SK-N-SH (cell line): ENCODE measurements at regions not wholly inside any gene's neighbourhood (a gene's known extent, or its start where the extent isn't known, plus 50 kb on each side); places are given as distances from the start of the nearest gene placed in this dataset.

Experiments
- CTCF ChIA-PET: fragments of 300-600, 350-600 bp; formaldehyde crosslinking; extraction: SDS; loops from one replicate; lab custom pipeline; 2021; lab: Yijun Ruan, JAX
- POLR2A ChIA-PET: fragments of 350-600 bp; sonication (Branson Sonifier 250); formaldehyde crosslinking; extraction: SDS; loops from one replicate; lab custom pipeline; 2020; ENCODE audit warnings: antibody characterized with exemption, inconsistent platforms; lab: Yijun Ruan, JAX
- DNase-seq: peaks from one replicate; pipeline ENCODE4 v3.0.0; 2012
- H2AFZ ChIP-seq: fragments of 200-600 bp; sonication (generic); 2 replicates; pipeline ENCODE4 v1.8.1; 2016; ENCODE audit warnings: antibody characterized with exemption, mild to moderate bottlenecking, low read depth
- H3F3A ChIP-seq: fragments of 200-600 bp; sonication (generic); replicated peaks from 2 replicates; pipeline ENCODE3; 2016; ENCODE audit warnings: antibody characterized with exemption, mild to moderate bottlenecking; ENCODE audit not compliant: insufficient read depth
- H3K27ac ChIP-seq, 2 experiments: fragments of 200-500 bp in 1 of 2; fragments of 200-600 bp in 1 of 2; sonication (Bioruptor generic) in 1 of 2; sonication (generic), shearing (Covaris generic) in 1 of 2; 2 replicates each; pipeline versions ENCODE4 v1.5.1 to v1.6.1; 2014 to 2016; ENCODE audit warnings: low read depth in 2 of 2, inconsistent platforms in 1 of 2, low read length in 1 of 2, mild to moderate bottlenecking in 1 of 2, mixed read lengths in 1 of 2
- H3K27me3 ChIP-seq: fragments of 200-600 bp; sonication (generic), shearing (Covaris generic); 2 replicates; pipeline ENCODE4 v1.6.1; 2016; ENCODE audit warnings: mixed run types; ENCODE audit not compliant: insufficient read depth
- H3K36me3 ChIP-seq, 2 experiments: fragments of 200-500 bp in 1 of 2; fragments of 200-600 bp in 1 of 2; sonication (Bioruptor generic) in 1 of 2; sonication (generic) in 1 of 2; replicated peaks in 1 of 2; 2 replicates each; pipeline versions ENCODE3 to v1.5.1; 2014 to 2016; ENCODE audit warnings: low read length in 1 of 2, mild to moderate bottlenecking in 1 of 2; ENCODE audit not compliant: insufficient read depth in 2 of 2, control insufficient read depth in 1 of 2
- H3K4me1 ChIP-seq, 2 experiments: fragments of 200-500 bp in 1 of 2; fragments of 200-600 bp in 1 of 2; sonication (Bioruptor generic) in 1 of 2; sonication (generic), shearing (Covaris generic) in 1 of 2; 2 replicates each; pipeline versions ENCODE4 v1.5.1 to v1.6.1; 2014 to 2016; ENCODE audit warnings: low read depth in 1 of 2, low read length in 1 of 2, mixed run types in 1 of 2; ENCODE audit not compliant: insufficient read depth in 2 of 2, control insufficient read depth in 1 of 2
- H3K4me2 ChIP-seq: fragments of 200-600 bp; sonication (generic), shearing (Covaris generic); 2 replicates; pipeline ENCODE4 v1.6.1; 2017; ENCODE audit warnings: mixed run types
- H3K4me3 ChIP-seq, 2 experiments: fragments of 200-500 bp in 1 of 2; fragments of 200-600 bp in 1 of 2; sonication (Bioruptor generic) in 1 of 2; sonication (generic), shearing (Covaris generic) in 1 of 2; 2 replicates each; pipeline versions ENCODE4 v1.5.1 to v1.8.1; 2014 to 2016; ENCODE audit warnings: low read depth in 2 of 2, inconsistent platforms in 1 of 2, low read length in 1 of 2, mild to moderate bottlenecking in 1 of 2, mixed read lengths in 1 of 2, moderate library complexity in 1 of 2
- H3K79me2 ChIP-seq: fragments of 200-600 bp; sonication (generic); 2 replicates; pipeline ENCODE4 v1.8.1; 2017; ENCODE audit warnings: mild to moderate bottlenecking; ENCODE audit not compliant: insufficient read depth
- H3K9ac ChIP-seq: fragments of 200-600 bp; sonication (generic); 2 replicates; pipeline ENCODE4 v1.6.1; 2017; ENCODE audit warnings: mixed run types
- H3K9me2 ChIP-seq: fragments of 200-600 bp; sonication (generic); 2 replicates; pipeline ENCODE4 v1.6.1; 2017; ENCODE audit warnings: mixed run types
- H3K9me3 ChIP-seq: fragments of 200-600 bp; sonication (generic); 2 replicates; pipeline ENCODE4 v1.6.1; 2017; ENCODE audit warnings: mixed run types, mild to moderate bottlenecking, moderate library complexity
- H4K20me1 ChIP-seq: fragments of 200-600 bp; sonication (generic); 2 replicates; pipeline ENCODE4 v1.6.1; 2017; ENCODE audit warnings: mild to moderate bottlenecking, mixed run types; ENCODE audit not compliant: insufficient read depth
- CHD2 ChIP-seq: fragments of 150-350 bp; IDR thresholded peaks from 2 replicates; pipeline ENCODE4 v1.6.1; 2018; ENCODE audit warnings: low read length; ENCODE audit not compliant: partially characterized antibody
- ELF1 ChIP-seq: IDR thresholded peaks from 2 replicates; pipeline ENCODE4 v1.4.0; 2012
- EP300 ChIP-seq, 2 experiments: IDR thresholded peaks; 2 replicates each; pipeline versions ENCODE4 v1.4.0 to v1.6.1; 2012; ENCODE audit warnings: borderline replicate concordance in 1 of 2, low read depth in 1 of 2, low read length in 1 of 2
- FOSL2 ChIP-seq: IDR thresholded peaks from 2 replicates; pipeline ENCODE4 v1.4.0; 2012; ENCODE audit warnings: low read depth, mild to moderate bottlenecking, moderate library complexity, borderline replicate concordance
- FOXJ3 ChIP-seq: sonication (generic); formaldehyde crosslinking; IDR thresholded peaks from 2 replicates; pipeline ENCODE4 v1.5.1; 2020; ENCODE audit warnings: mild to moderate bottlenecking, missing genetic modification reagents
- FOXM1 ChIP-seq: IDR thresholded peaks from 2 replicates; pipeline ENCODE4 v1.4.0; 2012; ENCODE audit warnings: low read depth, mild to moderate bottlenecking
- GABPA ChIP-seq: IDR thresholded peaks from 2 replicates; pipeline ENCODE4 v1.4.0; 2012; ENCODE audit warnings: low read depth, mild to moderate bottlenecking
- JUND ChIP-seq: IDR thresholded peaks from 2 replicates; pipeline ENCODE4 v1.4.0; 2012
- MEF2A ChIP-seq: IDR thresholded peaks from 2 replicates; pipeline ENCODE4 v1.4.0; 2012; ENCODE audit warnings: low read depth, borderline replicate concordance
- POLR2AphosphoS5 ChIP-seq: IDR thresholded peaks from 2 replicates; pipeline ENCODE4 v1.6.1; 2012; ENCODE audit warnings: low read depth, low read length
- RAD21 ChIP-seq: IDR thresholded peaks from 2 replicates; pipeline ENCODE4 v1.6.1; 2012; ENCODE audit warnings: mild to moderate bottlenecking, low read length
- RCOR1 ChIP-seq: fragments of 150-350 bp; IDR thresholded peaks from 2 replicates; pipeline ENCODE4 v1.6.1; 2017; ENCODE audit warnings: antibody characterized with exemption, low read length
- RFX5 ChIP-seq: IDR thresholded peaks from 2 replicates; pipeline ENCODE4 v1.6.1; 2012; ENCODE audit warnings: mild to moderate bottlenecking, improper control_type of control experiment, low read length
- RXRA ChIP-seq: IDR thresholded peaks from 2 replicates; pipeline ENCODE4 v1.4.0; 2012; ENCODE audit warnings: low read depth, mild to moderate bottlenecking, borderline replicate concordance
- TAF1 ChIP-seq: IDR thresholded peaks from 2 replicates; pipeline ENCODE4 v1.6.1; 2012; ENCODE audit warnings: low read depth, mild to moderate bottlenecking, low read length, moderate library complexity, borderline replicate concordance
- TEAD4 ChIP-seq: IDR thresholded peaks from 2 replicates; pipeline ENCODE4 v1.4.0; 2012; ENCODE audit warnings: mild to moderate bottlenecking, borderline replicate concordance; ENCODE audit not compliant: insufficient read depth
- WGBS: methylation state at CpG from one replicate; pipeline ENCODE4 v1.1.6; 2017; ENCODE audit warnings: low lambda C conversion rate; 5-methylcytosine and 5-hydroxymethylcytosine counted together
- TF ChIP-seq, protein P1 (sequence below): IDR thresholded peaks from 2 replicates; pipeline ENCODE4 v1.4.0; 2012; ENCODE audit warnings: low read depth, borderline replicate concordance
- TF ChIP-seq, protein P2 (sequence below): IDR thresholded peaks from 2 replicates; pipeline ENCODE4 v1.4.0; 2012; ENCODE audit warnings: low read depth
- TF ChIP-seq, protein P3 (sequence below): IDR thresholded peaks from 2 replicates; pipeline ENCODE4; 2012
- TF ChIP-seq, protein P4 (sequence below): fragments of 150-350 bp; IDR thresholded peaks from 2 replicates; pipeline ENCODE4 v1.6.1; 2016; ENCODE audit warnings: mild to moderate bottlenecking, low read depth, low read length
- TF ChIP-seq, protein P5 (sequence below): fragments of 200-600 bp; sonication (generic); IDR thresholded peaks from 2 replicates; pipeline ENCODE4 v1.6.1; 2017; ENCODE audit warnings: antibody characterized with exemption, mild to moderate bottlenecking, moderate library complexity

DNA sequence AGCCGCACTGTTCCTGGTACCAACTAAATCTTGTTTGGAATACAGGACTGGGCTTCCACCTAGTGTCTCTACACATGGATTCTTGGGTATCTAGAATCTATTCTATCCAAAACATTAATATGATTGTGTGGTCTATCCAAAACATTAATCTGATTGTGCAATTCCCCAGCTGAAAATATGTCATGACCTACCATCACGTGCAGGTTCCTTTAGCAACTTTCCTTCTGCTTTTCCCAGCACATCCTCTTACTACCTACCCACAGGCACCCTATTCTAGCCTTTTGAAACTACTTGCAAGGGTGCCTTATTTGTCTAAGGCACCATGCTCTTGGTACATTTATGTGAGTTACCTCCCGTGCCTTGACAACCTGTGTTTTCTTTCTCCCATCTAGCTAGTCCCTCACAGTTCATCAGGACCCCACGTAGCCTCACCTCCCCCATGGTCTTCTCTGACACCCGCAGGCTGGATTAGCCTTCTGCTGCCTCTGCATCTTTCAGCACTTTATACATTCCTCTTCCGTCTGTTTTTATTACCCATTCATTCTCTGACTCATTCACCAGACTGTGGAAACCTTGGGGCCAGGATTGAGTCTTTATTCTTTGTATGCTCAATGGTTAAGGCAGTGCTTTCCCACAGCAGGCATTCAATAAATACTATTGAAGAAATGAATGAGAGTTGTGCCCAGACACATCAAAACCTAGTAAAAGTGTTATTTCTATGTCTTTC is 88.8 kb upstream of the FAM9B start:
- Histone ChIP-seq H3K9me3 (no peaks in the 10 kb centered on the region), H3K4me3 (no peak overlapping the region), H3K9ac (no peak overlapping the region), H3K9me2 (no peaks in the 10 kb centered on the region), H3F3A (no peaks in the 10 kb centered on the region), H2AFZ (no peak overlapping the region), H3K36me3 (no peaks in the 10 kb centered on the region)
- CTCF ChIA-PET, result no interaction called here
- no peak for TF ChIP-seq MEF2A
- TF ChIP-seq FOXJ3, result no peak
- TF ChIP-seq, protein P1, sequence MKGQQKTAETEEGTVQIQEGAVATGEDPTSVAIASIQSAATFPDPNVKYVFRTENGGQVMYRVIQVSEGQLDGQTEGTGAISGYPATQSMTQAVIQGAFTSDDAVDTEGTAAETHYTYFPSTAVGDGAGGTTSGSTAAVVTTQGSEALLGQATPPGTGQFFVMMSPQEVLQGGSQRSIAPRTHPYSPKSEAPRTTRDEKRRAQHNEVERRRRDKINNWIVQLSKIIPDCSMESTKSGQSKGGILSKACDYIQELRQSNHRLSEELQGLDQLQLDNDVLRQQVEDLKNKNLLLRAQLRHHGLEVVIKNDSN, result no peak
- no peak for TF ChIP-seq JUND
- no peak for TF ChIP-seq GABPA
- TF ChIP-seq, protein P2, sequence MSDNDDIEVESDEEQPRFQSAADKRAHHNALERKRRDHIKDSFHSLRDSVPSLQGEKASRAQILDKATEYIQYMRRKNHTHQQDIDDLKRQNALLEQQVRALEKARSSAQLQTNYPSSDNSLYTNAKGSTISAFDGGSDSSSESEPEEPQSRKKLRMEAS, result no peak
- TF ChIP-seq, protein P3, sequence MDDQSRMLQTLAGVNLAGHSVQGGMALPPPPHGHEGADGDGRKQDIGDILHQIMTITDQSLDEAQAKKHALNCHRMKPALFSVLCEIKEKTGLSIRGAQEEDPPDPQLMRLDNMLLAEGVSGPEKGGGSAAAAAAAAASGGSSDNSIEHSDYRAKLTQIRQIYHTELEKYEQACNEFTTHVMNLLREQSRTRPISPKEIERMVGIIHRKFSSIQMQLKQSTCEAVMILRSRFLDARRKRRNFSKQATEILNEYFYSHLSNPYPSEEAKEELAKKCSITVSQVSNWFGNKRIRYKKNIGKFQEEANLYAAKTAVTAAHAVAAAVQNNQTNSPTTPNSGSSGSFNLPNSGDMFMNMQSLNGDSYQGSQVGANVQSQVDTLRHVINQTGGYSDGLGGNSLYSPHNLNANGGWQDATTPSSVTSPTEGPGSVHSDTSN, result no peak
- no peak for TF ChIP-seq TAF1
- no peak for TF ChIP-seq RXRA
- no peak for TF ChIP-seq FOSL2
- TF ChIP-seq RCOR1, result no peak
- TF ChIP-seq EP300 (IDR thresholded peaks at IDR 0.05; ENCODE audit: borderline replicate concordance in 1 of 2, low read depth in 1 of 2, low read length in 1 of 2), result no peak
- TF ChIP-seq, protein P4, sequence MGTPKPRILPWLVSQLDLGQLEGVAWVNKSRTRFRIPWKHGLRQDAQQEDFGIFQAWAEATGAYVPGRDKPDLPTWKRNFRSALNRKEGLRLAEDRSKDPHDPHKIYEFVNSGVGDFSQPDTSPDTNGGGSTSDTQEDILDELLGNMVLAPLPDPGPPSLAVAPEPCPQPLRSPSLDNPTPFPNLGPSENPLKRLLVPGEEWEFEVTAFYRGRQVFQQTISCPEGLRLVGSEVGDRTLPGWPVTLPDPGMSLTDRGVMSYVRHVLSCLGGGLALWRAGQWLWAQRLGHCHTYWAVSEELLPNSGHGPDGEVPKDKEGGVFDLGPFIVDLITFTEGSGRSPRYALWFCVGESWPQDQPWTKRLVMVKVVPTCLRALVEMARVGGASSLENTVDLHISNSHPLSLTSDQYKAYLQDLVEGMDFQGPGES, result no peak
- no peak for TF ChIP-seq CHD2
- TF ChIP-seq FOXM1, result no peak
- TF ChIP-seq, all 33 proteins: peak for 0
- Histone ChIP-seq H3K27me3 (no peaks in the 10 kb centered on the region), H3K79me2 (no peaks in the 10 kb centered on the region), H3K27ac (no peak overlapping the region), H3K4me1 (no peaks in the 10 kb centered on the region), H4K20me1 (no peaks in the 10 kb centered on the region), H3K4me2 (no peak overlapping the region)
- POLR2A ChIA-PET, result no interaction called here
- DNase-seq, result no peak
- 23% methylated on average over 6 of the region's 6 CpGs for WGBS

DNA sequence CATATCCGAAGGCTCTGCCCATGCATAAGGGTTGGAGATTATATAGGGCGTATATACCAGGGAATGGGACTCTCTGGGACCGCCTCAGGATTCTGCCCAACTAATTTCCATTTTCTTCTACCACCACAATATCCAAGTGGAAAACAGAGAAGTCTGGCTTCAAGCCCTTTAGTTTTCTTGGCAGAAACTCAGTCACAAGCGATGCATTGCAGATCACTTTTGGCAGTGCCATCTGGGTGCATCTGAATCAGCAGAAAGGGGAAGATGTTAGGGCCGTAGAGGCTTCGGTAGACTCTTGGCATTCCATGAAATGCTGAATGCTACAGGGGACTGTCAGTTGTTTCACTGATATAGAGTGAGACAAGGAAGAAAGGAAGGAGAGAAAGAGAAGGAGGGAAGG is 94.1 kb upstream of the FAM9B start:
- Histone ChIP-seq H3K4me2 (no peak overlapping the region), H3K79me2 (no peaks in the 10 kb centered on the region), H3K4me3 (no peak overlapping the region), H3K4me1 (no peaks in the 10 kb centered on the region), H3K36me3 (no peaks in the 10 kb centered on the region), H3K9ac (no peak overlapping the region), H4K20me1 (no peaks in the 10 kb centered on the region), H3K27me3 (no peaks in the 10 kb centered on the region), H3K9me3 (no peaks in the 10 kb centered on the region), H3F3A (no peaks in the 10 kb centered on the region), H3K9me2 (no peaks in the 10 kb centered on the region), H3K27ac (no peak overlapping the region), H2AFZ (no peak overlapping the region)
- TF ChIP-seq, protein P5, sequence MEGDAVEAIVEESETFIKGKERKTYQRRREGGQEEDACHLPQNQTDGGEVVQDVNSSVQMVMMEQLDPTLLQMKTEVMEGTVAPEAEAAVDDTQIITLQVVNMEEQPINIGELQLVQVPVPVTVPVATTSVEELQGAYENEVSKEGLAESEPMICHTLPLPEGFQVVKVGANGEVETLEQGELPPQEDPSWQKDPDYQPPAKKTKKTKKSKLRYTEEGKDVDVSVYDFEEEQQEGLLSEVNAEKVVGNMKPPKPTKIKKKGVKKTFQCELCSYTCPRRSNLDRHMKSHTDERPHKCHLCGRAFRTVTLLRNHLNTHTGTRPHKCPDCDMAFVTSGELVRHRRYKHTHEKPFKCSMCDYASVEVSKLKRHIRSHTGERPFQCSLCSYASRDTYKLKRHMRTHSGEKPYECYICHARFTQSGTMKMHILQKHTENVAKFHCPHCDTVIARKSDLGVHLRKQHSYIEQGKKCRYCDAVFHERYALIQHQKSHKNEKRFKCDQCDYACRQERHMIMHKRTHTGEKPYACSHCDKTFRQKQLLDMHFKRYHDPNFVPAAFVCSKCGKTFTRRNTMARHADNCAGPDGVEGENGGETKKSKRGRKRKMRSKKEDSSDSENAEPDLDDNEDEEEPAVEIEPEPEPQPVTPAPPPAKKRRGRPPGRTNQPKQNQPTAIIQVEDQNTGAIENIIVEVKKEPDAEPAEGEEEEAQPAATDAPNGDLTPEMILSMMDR, result no peak
- no peak for TF ChIP-seq ELF1
- no peak for TF ChIP-seq GABPA
- TF ChIP-seq RAD21, result no peak
- no peak for TF ChIP-seq FOXM1
- TF ChIP-seq MEF2A, result no peak
- TF ChIP-seq RFX5, result no peak
- TF ChIP-seq POLR2AphosphoS5, result no peak
- TF ChIP-seq, protein P2, result no peak
- no peak for TF ChIP-seq TEAD4
- no peak for TF ChIP-seq TAF1
- ChIA-PET POLR2A (no interaction called here), CTCF (no interaction called here)
- 46% methylated on average over 6 of the region's 6 CpGs for WGBS
- DNase-seq, result no peak
